ENCODE measurements at regions not wholly inside any gene's neighbourhood (a gene's known extent, or its start where the extent isn't known, plus 50 kb on each side); places are given as distances from the start of the nearest gene placed in this dataset.

DNA sequence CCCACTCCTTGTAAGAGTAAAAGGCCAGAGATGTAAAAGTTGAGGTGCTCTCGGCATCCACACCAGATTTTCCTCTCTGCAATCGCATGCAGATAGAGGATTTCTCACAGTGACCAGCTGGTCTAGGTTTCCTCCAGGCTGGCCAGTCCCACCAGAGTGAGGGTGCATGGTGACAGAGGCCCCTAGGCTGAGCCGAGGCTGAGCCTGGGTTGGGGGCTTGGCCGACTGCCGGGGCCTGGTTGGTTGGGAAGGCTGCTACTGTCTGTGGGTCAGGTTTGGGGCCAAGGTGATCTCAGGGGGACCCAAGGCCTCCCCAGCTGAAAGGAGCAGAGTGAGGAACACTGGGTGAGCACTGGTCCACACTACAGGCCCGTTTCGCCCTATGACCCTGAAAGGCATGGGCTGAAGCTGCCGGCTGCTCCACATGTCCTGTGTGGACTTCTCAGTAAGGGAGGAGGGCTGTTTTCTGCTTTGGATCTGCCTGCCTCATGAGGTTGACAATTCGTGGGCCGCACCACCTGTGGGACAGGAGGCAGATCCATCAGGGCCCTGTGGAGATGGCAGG is 400.8 kb upstream of the IRX4 start:
- POLR2A ChIA-PET = no interaction called here
- TF ChIP-seq, protein P1, sequence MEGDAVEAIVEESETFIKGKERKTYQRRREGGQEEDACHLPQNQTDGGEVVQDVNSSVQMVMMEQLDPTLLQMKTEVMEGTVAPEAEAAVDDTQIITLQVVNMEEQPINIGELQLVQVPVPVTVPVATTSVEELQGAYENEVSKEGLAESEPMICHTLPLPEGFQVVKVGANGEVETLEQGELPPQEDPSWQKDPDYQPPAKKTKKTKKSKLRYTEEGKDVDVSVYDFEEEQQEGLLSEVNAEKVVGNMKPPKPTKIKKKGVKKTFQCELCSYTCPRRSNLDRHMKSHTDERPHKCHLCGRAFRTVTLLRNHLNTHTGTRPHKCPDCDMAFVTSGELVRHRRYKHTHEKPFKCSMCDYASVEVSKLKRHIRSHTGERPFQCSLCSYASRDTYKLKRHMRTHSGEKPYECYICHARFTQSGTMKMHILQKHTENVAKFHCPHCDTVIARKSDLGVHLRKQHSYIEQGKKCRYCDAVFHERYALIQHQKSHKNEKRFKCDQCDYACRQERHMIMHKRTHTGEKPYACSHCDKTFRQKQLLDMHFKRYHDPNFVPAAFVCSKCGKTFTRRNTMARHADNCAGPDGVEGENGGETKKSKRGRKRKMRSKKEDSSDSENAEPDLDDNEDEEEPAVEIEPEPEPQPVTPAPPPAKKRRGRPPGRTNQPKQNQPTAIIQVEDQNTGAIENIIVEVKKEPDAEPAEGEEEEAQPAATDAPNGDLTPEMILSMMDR (IDR thresholded peaks at IDR 0.05; ENCODE audit: insufficient read depth, low read depth, low read length) = no peak
- CTCF ChIA-PET = no interaction called here
- no peak overlapping the region for H3K4me3 ChIP-seq (ENCODE audit: low read depth, low read length)
- H3K36me3 ChIP-seq (ENCODE audit: control insufficient read depth, insufficient read depth, low read length) = no peaks in the 10 kb centered on the region
- no peak for DNase-seq (ENCODE audit: low read depth)
- H3K27me3 ChIP-seq (ENCODE audit: control insufficient read depth, insufficient read depth, low read length) = no peaks in the 10 kb centered on the region

DNA sequence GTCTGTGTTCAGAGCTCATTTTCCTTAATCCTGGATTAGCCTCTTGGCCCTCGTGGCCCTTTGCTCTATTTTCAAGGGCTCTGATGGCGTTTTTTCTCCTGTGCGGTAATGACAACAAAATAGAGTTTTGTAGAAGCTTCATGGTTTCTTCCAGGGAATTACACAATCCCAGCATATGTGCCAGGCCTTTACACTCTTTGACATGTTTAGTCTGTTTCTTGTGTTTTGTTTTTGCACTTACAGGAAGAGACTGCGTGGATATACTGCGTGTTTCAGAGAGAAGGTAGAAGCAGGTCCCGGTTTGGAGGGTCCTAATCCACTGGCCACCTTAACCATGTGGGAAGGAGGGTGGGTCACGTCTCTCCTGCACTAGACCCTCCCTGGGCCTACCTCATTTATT is 400.2 kb upstream of the IRX4 start:
- ChIA-PET POLR2A (no interaction called here), CTCF (no interaction called here)
- H3K36me3 ChIP-seq (ENCODE audit: control insufficient read depth, insufficient read depth, low read length) = no peaks in the 10 kb centered on the region
- H3K27me3 ChIP-seq (ENCODE audit: control insufficient read depth, insufficient read depth, low read length) = no peaks in the 10 kb centered on the region
- no peak for DNase-seq (ENCODE audit: low read depth)
- TF ChIP-seq, protein P1 (IDR thresholded peaks at IDR 0.05; ENCODE audit: insufficient read depth, low read depth, low read length) = no peak
- no peak overlapping the region for H3K4me3 ChIP-seq (ENCODE audit: low read depth, low read length)

DNA sequence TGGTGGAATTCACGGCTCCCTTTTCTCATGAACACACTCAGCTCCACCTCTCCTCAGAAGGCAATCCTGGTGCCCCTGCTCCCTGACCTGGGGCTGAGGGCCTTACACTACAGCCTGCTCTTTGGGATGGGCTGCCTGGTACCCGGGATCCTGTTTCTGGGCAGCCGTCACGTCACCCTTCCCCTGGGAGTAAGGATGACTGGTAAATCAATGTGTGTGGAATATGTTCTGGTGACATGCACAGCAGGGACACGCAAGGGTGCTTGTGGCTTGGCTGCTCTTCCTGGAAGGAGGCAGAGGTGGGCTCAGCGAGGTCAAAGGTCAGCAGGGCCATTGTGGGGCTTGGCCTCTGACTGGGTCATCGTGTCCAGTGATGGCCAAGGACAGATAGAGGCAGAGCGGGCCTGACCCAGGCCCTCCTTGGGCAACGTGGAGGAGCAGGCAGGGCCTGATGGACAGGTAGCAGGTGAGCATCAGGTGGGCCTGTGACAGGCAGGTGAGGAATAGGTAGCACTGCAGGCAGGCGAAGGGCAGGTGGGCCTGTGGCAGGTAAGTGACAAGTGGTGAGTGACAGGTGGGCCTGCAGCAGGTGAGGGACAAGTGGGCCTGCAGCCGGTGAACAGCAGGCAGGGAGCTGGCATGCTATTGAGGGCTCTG is 399.4 kb upstream of the IRX4 start:
- POLR2A ChIA-PET = no interaction called here

DNA sequence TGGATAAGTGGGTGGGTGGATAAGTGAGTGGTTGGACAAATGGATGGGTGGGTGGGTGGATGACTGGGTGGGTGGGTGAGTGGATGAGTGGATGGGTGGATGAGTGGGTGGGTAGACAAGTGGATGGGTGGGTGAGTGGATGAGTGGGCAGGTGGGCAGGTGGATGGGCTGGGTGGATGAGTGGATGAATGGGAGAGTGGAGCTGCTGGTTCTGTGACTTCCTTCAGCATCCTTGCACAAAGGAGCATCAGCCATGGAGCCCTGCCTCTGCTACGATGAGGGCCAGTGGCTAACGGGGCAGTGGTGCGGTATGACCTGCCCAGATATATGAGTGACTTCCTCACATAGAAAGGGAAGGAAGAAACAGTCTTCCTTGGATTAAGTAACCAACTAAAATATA is 398.7 kb upstream of the IRX4 start:
- no peak for DNase-seq (ENCODE audit: low read depth)
- TF ChIP-seq, protein P1 (IDR thresholded peaks at IDR 0.05; ENCODE audit: insufficient read depth, low read depth, low read length) = no peak
- Histone ChIP-seq H3K4me3 (ENCODE audit: low read depth, low read length) (no peak overlapping the region), H3K36me3 (ENCODE audit: control insufficient read depth, insufficient read depth, low read length) (no peaks in the 10 kb centered on the region), H3K27me3 (ENCODE audit: control insufficient read depth, insufficient read depth, low read length) (no peaks in the 10 kb centered on the region)
- CTCF ChIA-PET = no interaction called here
- POLR2A ChIA-PET = no interaction called here

More for the DNA sequence above, 399.4 kb upstream of the IRX4 start:
- Histone ChIP-seq H3K4me3 (ENCODE audit: low read depth, low read length) (no peak overlapping the region), H3K27me3 (ENCODE audit: control insufficient read depth, insufficient read depth, low read length) (no peaks in the 10 kb centered on the region), H3K36me3 (ENCODE audit: control insufficient read depth, insufficient read depth, low read length) (no peaks in the 10 kb centered on the region)
- TF ChIP-seq, protein P1 (IDR thresholded peaks at IDR 0.05; ENCODE audit: insufficient read depth, low read depth, low read length) = no peak
- DNase-seq (ENCODE audit: low read depth) = no peak
- CTCF ChIA-PET = no interaction called here

DNA sequence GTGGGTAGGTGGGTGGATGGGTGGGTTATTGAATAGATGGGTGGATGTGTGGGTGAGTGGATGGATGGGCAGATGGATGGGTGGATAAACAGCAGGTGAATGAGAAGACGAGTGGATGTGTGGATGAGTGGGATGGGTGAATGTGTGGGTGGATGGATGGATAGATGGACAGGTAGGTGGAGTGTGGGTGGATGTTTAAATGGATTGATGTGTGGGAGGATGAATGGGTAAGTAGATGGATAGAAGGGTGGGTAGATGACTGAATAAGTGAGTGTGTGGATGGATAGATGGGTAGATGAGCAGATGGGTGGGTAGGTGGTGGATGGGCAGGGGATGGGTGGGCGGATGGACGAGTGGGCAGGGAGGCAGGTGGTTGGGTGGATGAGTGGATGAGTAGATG is 397.6 kb upstream of the IRX4 start:
- no peak overlapping the region for H3K4me3 ChIP-seq (ENCODE audit: low read depth, low read length)
- no peaks in the 10 kb centered on the region for H3K36me3 ChIP-seq (ENCODE audit: control insufficient read depth, insufficient read depth, low read length)
- H3K27me3 ChIP-seq (ENCODE audit: control insufficient read depth, insufficient read depth, low read length) = no peaks in the 10 kb centered on the region
- CTCF ChIA-PET = no interaction called here
- TF ChIP-seq, protein P1 (IDR thresholded peaks at IDR 0.05; ENCODE audit: insufficient read depth, low read depth, low read length) = no peak
- DNase-seq (ENCODE audit: low read depth) = no peak
- POLR2A ChIA-PET = no interaction called here

All from BJ (cell line).